OCI-LY7 (cell line): ENCODE measurements at regions not wholly inside any gene's neighbourhood (a gene's known extent, or its start where the extent isn't known, plus 50 kb on each side); places are given as distances from the start of the nearest gene placed in this dataset.

ENCODE experiments used
- EZH2phosphoT487 ChIP-seq: fragments of 200-600 bp; sonication (generic); IDR thresholded peaks from 2 replicates; pipeline ENCODE4 v1.6.1; 2018; ENCODE audit warnings: low read depth, borderline replicate concordance, mild to moderate bottlenecking, mixed run types, antibody characterized with exemption, low read length, moderate library complexity, mixed read lengths
- TF ChIP-seq, protein P1 (sequence below): fragments of 200-600 bp; sonication (generic); conservative IDR thresholded peaks from 2 replicates; pipeline ENCODE4 v1.5.1; 2014; ENCODE audit warnings: mild to moderate bottlenecking, antibody characterized with exemption, low read length, moderate library complexity, mixed read lengths

DNA sequence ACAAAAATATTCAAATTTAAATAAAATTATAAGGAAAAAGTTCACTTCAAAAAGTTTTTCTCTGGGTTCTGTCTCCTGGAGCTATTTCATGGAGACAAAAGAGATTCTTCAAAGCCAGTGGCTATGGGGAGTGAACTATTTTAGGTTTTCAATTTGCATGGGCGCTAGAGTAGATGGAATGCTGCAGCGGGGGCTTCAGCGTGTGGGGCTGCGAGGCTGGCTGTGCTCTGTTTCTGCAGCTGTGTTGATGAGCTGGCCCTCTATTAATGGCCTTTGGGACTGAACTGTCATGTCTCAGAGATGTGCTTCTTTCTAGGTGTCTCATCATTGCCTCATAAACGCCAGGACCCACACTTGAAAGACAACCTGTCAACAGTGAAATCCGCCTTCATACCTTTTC is 108.4 kb upstream of the NPY start:
- TF ChIP-seq, protein P1, sequence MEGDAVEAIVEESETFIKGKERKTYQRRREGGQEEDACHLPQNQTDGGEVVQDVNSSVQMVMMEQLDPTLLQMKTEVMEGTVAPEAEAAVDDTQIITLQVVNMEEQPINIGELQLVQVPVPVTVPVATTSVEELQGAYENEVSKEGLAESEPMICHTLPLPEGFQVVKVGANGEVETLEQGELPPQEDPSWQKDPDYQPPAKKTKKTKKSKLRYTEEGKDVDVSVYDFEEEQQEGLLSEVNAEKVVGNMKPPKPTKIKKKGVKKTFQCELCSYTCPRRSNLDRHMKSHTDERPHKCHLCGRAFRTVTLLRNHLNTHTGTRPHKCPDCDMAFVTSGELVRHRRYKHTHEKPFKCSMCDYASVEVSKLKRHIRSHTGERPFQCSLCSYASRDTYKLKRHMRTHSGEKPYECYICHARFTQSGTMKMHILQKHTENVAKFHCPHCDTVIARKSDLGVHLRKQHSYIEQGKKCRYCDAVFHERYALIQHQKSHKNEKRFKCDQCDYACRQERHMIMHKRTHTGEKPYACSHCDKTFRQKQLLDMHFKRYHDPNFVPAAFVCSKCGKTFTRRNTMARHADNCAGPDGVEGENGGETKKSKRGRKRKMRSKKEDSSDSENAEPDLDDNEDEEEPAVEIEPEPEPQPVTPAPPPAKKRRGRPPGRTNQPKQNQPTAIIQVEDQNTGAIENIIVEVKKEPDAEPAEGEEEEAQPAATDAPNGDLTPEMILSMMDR: no peak
- no peak for TF ChIP-seq EZH2phosphoT487
